ENCODE measurements at regions not wholly inside any gene's neighbourhood (a gene's known extent, or its start where the extent isn't known, plus 50 kb on each side); places are given as distances from the start of the nearest gene placed in this dataset.

DNA sequence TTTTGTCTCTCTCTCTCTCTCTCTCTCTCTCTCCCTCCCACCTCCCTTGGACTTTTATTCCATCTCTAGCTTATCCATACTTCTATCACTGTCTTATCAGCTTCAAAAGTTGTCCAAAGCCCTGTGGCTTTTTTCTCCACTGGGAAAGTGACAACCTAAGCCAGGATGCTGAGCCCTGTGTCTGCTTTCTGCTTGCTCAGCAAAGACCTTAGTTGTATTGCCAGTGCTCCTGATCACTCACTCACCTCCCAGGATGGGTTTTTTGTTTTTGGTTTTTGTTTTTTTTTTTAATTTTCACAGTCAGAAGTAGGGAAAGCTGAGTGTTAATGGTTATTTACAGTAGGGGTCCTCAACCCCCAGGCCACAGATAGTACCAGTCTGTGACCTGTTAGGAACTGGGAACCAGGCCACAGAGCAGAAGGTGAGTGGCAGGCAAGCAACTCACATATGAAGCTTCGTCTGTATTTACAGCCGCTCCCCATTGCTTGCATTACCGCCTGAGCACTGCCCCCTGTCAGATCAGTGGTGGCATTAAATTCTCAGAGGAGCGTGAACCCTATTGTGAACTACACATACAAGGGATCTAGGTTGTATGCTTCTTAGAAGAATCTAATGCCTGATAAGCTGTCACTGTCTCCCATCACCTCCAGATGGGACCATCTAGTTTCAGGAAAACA, 125.0 kb upstream of the ID4 start:
- TF ChIP-seq CTCF (IDR thresholded peaks at IDR 0.05; ENCODE audit: borderline replicate concordance, extremely low read depth, low read length, poor library complexity, severe bottlenecking) (no peak), EZH2 (IDR thresholded peaks at IDR 0.05; ENCODE audit: borderline replicate concordance, low read depth, low read length, severe bottlenecking) (no peak)
